K562 (cell line): ENCODE measurements at regions not wholly inside any gene's neighbourhood (a gene's known extent, or its start where the extent isn't known, plus 50 kb on each side); places are given as distances from the start of the nearest gene placed in this dataset.

ENCODE experiments used
- GTF3C2 ChIP-seq: IDR thresholded peaks from 3 replicates; pipeline ENCODE4 v1.6.1; 2011; ENCODE audit warnings: borderline replicate concordance, mild to moderate bottlenecking, moderate library complexity; ENCODE audit not compliant: insufficient read length; ENCODE audit errors: extremely low read depth
- HIVEP1 ChIP-seq: fragments of 250-450 bp; sonication (Bioruptor Pico); IDR thresholded peaks from 2 replicates; pipeline ENCODE4 v1.4.0; 2020; ENCODE audit warnings: mild to moderate bottlenecking
- KLF1 ChIP-seq: fragments of 450-650 bp; IDR thresholded peaks from 2 replicates; pipeline ENCODE4 v1.6.1; 2016; ENCODE audit warnings: missing genetic modification characterization, missing compliant biosample characterization
- LEF1 ChIP-seq: fragments of 450-650 bp; IDR thresholded peaks from 2 replicates; pipeline ENCODE4 v1.6.1; 2016; ENCODE audit warnings: mild to moderate bottlenecking
- MAX ChIP-seq: sonication (generic); formaldehyde crosslinking; IDR thresholded peaks from 2 replicates; pipeline ENCODE4 v1.9.0; 2022; ENCODE audit warnings: mild to moderate bottlenecking, missing genetic modification reagents
- NCOA2 ChIP-seq, 2 experiments: fragments of 450-650 bp; IDR thresholded peaks; 2 replicates each; pipeline ENCODE4 v1.6.1; 2018; ENCODE audit warnings: mild to moderate bottlenecking in 2 of 2, moderate library complexity in 1 of 2; ENCODE audit not compliant: partially characterized antibody in 2 of 2
- PCBP1 ChIP-seq: fragments of 200-400 bp; formaldehyde crosslinking; IDR thresholded peaks from 2 replicates; pipeline ENCODE4 v1.6.1; 2018; ENCODE audit warnings: mild to moderate bottlenecking, low read depth, low read length; ENCODE audit not compliant: poor library complexity, severe bottlenecking
- TCF3 ChIP-seq: sonication (generic); formaldehyde crosslinking; IDR thresholded peaks from 2 replicates; pipeline ENCODE4 v1.4.0; 2020; ENCODE audit warnings: mild to moderate bottlenecking, missing genetic modification reagents
- ZNF830 ChIP-seq: fragments of 250-450 bp; sonication (Bioruptor Pico); IDR thresholded peaks from 2 replicates; pipeline ENCODE4 v1.5.0; 2021; ENCODE audit warnings: mild to moderate bottlenecking
- TF ChIP-seq, protein P1 (sequence below): fragments of 450-650 bp; IDR thresholded peaks from 2 replicates; pipeline ENCODE4 v1.7.1; 2018; ENCODE audit warnings: mild to moderate bottlenecking, low read depth; ENCODE audit not compliant: partially characterized antibody

DNA sequence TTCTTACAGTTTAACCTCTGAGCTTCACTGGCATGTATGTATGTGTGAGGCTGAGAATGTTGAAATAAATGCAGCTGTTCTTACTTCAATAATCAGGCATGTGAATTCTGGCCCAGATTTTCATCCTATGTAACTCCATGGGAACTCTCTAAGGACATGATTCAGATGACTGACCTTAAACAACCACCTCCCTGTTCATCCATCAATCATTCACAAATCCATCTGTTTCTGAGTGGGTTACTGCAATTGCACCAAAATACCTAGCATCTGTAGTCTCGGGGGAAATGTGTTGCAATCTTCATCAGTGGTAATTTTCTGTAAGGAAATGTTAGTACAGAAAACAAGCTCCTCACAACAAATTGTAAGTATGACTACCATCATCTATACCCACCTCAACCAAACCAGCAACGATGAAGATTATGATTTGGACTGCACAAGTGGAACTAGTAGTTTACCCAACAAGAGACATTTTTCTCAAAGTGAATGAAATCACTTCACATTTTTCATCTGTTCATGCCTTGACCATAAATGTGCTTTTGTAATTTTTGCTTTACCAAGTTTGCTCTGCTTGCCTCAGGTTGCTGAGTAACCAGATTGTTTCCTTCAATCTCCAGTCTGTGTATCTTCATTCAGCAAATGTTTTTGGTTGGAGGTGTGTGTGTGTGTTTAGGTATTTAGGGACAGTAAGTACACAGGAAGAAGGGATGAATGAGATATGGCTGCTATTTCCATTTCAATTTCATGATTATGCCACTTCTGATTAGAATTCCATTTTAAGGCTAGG, 65.7 kb upstream of the FZD8 start:
- no peak for TF ChIP-seq GTF3C2
- TF ChIP-seq PCBP1 = no peak
- TF ChIP-seq LEF1 = no peak
- TF ChIP-seq, protein P1, sequence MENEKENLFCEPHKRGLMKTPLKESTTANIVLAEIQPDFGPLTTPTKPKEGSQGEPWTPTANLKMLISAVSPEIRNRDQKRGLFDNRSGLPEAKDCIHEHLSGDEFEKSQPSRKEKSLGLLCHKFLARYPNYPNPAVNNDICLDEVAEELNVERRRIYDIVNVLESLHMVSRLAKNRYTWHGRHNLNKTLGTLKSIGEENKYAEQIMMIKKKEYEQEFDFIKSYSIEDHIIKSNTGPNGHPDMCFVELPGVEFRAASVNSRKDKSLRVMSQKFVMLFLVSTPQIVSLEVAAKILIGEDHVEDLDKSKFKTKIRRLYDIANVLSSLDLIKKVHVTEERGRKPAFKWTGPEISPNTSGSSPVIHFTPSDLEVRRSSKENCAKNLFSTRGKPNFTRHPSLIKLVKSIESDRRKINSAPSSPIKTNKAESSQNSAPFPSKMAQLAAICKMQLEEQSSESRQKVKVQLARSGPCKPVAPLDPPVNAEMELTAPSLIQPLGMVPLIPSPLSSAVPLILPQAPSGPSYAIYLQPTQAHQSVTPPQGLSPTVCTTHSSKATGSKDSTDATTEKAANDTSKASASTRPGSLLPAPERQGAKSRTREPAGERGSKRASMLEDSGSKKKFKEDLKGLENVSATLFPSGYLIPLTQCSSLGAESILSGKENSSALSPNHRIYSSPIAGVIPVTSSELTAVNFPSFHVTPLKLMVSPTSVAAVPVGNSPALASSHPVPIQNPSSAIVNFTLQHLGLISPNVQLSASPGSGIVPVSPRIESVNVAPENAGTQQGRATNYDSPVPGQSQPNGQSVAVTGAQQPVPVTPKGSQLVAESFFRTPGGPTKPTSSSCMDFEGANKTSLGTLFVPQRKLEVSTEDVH = no peak
- no peak for TF ChIP-seq MAX
- TF ChIP-seq ZNF830 (CRISPR knock-in tag) = no peak
- TF ChIP-seq HIVEP1 (CRISPR knock-in tag) = no peak
- no peak for TF ChIP-seq KLF1 (tag)
- no peak for TF ChIP-seq TCF3
- TF ChIP-seq NCOA2 (IDR thresholded peaks at IDR 0.05; ENCODE audit: partially characterized antibody in 2 of 2) = no peak
